ENCODE measurements at regions not wholly inside any gene's neighbourhood (a gene's known extent, or its start where the extent isn't known, plus 50 kb on each side); places are given as distances from the start of the nearest gene placed in this dataset.
"Not testable (repeated sequence)": the region's sequence is repeated elsewhere in the genome, so short reads cannot be mapped to it uniquely, and the experiment has no call there.

DNA sequence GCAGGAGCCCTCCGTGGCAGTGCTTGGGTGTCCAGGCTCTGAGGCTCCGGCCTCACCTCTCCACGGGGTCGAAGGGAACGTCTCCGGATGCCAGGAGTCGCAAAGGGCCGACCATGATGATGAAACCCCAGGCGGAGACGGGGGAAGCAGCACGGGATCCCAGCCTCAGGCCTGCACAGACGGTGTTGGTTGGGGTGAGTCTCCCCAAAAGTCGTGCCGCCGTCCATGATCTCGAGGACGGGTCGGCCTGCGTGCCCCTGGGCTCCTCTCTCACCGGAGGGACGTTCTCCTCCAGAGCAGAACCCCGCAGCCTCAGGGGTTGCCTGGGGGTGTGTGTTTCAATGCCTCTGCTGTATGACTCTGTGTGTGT, 100.6 kb upstream of the FOXD4L5 start:
- H3K79me1 ChIP-seq (replicated peaks; ENCODE audit: low read length, poor library complexity, severe bottlenecking); H3K4me1 ChIP-seq (ENCODE audit: control insufficient read depth, insufficient read depth, low read depth, low read length); H2BK12ac ChIP-seq (ENCODE audit: low read length in 2 of 2); H4K91ac ChIP-seq (ENCODE audit: low read length); H2BK120ac ChIP-seq (ENCODE audit: low read depth, low read length); H2BK15ac ChIP-seq (ENCODE audit: low read depth, poor library complexity, severe bottlenecking); H3K9me3 ChIP-seq (ENCODE audit: control insufficient read depth, low read length); H2AFZ ChIP-seq (ENCODE audit: low read depth, low read length); H3K27ac ChIP-seq (ENCODE audit: low read length, poor library complexity, severe bottlenecking); DNase-seq; H3K36me3 ChIP-seq (ENCODE audit: control insufficient read depth in 1 of 2, insufficient read depth in 2 of 2, low read depth in 1 of 2, low read length in 2 of 2); H4K8ac ChIP-seq (ENCODE audit: low read length); H2BK5ac ChIP-seq (ENCODE audit: low read depth, low read length, poor library complexity, severe bottlenecking); H3K18ac ChIP-seq (ENCODE audit: low read depth in 1 of 2, low read length in 2 of 2); H3K4ac ChIP-seq (ENCODE audit: low read depth in 1 of 2, low read length in 2 of 2); H3K9ac ChIP-seq (ENCODE audit: low read length); H3K4me2 ChIP-seq (ENCODE audit: low read length, poor library complexity, severe bottlenecking); H3K4me3 ChIP-seq (ENCODE audit: insufficient read depth in 1 of 2, low read depth in 1 of 2, low read length in 2 of 2); H3K23ac ChIP-seq (ENCODE audit: low read length in 2 of 2); H3K14ac ChIP-seq (ENCODE audit: low read length in 2 of 2); H3K27me3 ChIP-seq (ENCODE audit: control insufficient read depth in 1 of 2, insufficient read depth in 1 of 2, low read length in 2 of 2); H2AK5ac ChIP-seq (ENCODE audit: low read length, severe bottlenecking): not testable (repeated sequence)
- 100% methylated on average over 2 of the region's 22 CpGs for WGBS

DNA sequence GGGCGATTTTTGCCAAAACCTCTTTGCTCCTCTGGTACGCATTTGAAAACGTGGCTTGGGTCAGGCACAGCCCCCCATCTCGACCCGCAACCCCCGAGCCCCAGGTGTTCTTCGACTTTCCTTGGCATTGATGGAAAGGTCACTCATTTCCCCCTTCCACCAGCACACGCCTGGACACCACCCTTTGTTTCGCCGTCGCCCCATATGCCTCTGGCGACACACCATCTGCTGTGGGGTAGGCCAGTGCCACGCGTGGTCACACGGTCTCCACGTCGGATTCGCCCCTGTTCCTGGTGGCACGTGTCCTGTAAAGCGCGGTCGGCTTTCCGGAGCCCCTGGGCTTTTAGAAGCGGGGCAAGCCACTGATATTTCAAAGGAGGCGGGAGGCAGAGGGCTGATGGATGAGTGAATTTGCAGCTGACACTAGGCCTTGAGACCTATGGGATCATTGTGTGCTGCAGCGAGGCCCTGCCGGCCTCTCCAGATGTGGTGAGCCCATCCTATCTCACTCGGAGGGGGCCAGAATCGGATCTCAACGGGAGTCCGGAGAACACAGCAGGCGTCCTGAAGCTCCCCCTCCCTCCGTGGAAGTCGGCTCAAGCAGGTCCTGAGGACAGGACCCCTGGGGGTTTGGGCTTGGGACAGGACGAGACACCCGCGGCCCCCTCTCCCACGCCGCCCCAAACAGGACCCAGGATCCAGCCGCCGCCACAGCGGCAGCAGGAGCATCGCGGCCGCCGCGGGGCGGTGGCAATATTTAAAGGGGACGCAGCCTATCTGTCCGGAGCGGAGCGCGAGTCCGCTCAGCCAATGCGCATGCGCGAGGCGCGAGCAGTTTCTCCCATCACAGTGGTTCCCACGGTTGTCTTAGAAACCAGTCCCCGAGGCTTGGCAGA, 100.0 kb upstream of the FOXD4L5 start:
- not testable (repeated sequence) for H3K4me1 ChIP-seq (ENCODE audit: control insufficient read depth, insufficient read depth, low read depth, low read length); H2BK120ac ChIP-seq (ENCODE audit: low read depth, low read length); DNase-seq; H3K18ac ChIP-seq (ENCODE audit: low read depth in 1 of 2, low read length in 2 of 2); H3K4me3 ChIP-seq (ENCODE audit: insufficient read depth in 1 of 2, low read depth in 1 of 2, low read length in 2 of 2); H2AK5ac ChIP-seq (ENCODE audit: low read length, severe bottlenecking); H2BK15ac ChIP-seq (ENCODE audit: low read depth, poor library complexity, severe bottlenecking); H3K4me2 ChIP-seq (ENCODE audit: low read length, poor library complexity, severe bottlenecking); H3K79me1 ChIP-seq (replicated peaks; ENCODE audit: low read length, poor library complexity, severe bottlenecking); H2BK12ac ChIP-seq (ENCODE audit: low read length in 2 of 2); H3K36me3 ChIP-seq (ENCODE audit: control insufficient read depth in 1 of 2, insufficient read depth in 2 of 2, low read depth in 1 of 2, low read length in 2 of 2); H3K27ac ChIP-seq (ENCODE audit: low read length, poor library complexity, severe bottlenecking); H3K14ac ChIP-seq (ENCODE audit: low read length in 2 of 2); H2BK5ac ChIP-seq (ENCODE audit: low read depth, low read length, poor library complexity, severe bottlenecking); H4K8ac ChIP-seq (ENCODE audit: low read length); H3K27me3 ChIP-seq (ENCODE audit: control insufficient read depth in 1 of 2, insufficient read depth in 1 of 2, low read length in 2 of 2); H3K4ac ChIP-seq (ENCODE audit: low read depth in 1 of 2, low read length in 2 of 2); H2AFZ ChIP-seq (ENCODE audit: low read depth, low read length); H3K9ac ChIP-seq (ENCODE audit: low read length); H4K91ac ChIP-seq (ENCODE audit: low read length); H3K23ac ChIP-seq (ENCODE audit: low read length in 2 of 2); H3K9me3 ChIP-seq (ENCODE audit: control insufficient read depth, low read length)
- 91% methylated on average over 48 of the region's 61 CpGs for WGBS

DNA sequence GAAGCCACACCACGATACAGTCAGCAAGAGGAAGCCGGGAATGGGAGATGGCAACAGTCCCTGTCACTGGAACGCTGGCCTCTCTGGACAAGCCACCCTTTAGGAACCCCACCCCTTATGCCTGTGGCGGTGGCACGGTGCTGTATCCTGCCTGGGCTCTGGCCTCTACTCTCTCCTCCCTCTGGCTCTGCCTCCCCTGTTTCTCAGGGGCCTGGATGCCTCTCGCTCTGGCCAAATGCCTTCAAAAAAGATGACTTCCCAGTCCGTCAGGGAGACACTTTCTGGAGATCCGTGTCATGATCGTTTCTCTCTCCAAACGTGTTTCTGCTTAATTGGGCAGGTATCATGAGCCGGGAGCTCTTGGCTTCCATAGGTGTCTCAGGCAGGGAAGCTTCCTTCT, 99.1 kb upstream of the FOXD4L5 start:
- not testable (repeated sequence) for H4K8ac ChIP-seq (ENCODE audit: low read length); H3K4me1 ChIP-seq (ENCODE audit: control insufficient read depth, insufficient read depth, low read depth, low read length); H3K4me2 ChIP-seq (ENCODE audit: low read length, poor library complexity, severe bottlenecking); H3K9ac ChIP-seq (ENCODE audit: low read length); H2BK12ac ChIP-seq (ENCODE audit: low read length in 2 of 2); H3K36me3 ChIP-seq (ENCODE audit: control insufficient read depth in 1 of 2, insufficient read depth in 2 of 2, low read depth in 1 of 2, low read length in 2 of 2); H3K27me3 ChIP-seq (ENCODE audit: control insufficient read depth in 1 of 2, insufficient read depth in 1 of 2, low read length in 2 of 2); H3K27ac ChIP-seq (ENCODE audit: low read length, poor library complexity, severe bottlenecking); DNase-seq; H3K9me3 ChIP-seq (ENCODE audit: control insufficient read depth, low read length); H2BK15ac ChIP-seq (ENCODE audit: low read depth, poor library complexity, severe bottlenecking); H3K79me1 ChIP-seq (replicated peaks; ENCODE audit: low read length, poor library complexity, severe bottlenecking); H3K18ac ChIP-seq (ENCODE audit: low read depth in 1 of 2, low read length in 2 of 2); H3K14ac ChIP-seq (ENCODE audit: low read length in 2 of 2); H3K4me3 ChIP-seq (ENCODE audit: insufficient read depth in 1 of 2, low read depth in 1 of 2, low read length in 2 of 2); H4K91ac ChIP-seq (ENCODE audit: low read length); H2AK5ac ChIP-seq (ENCODE audit: low read length, severe bottlenecking); H2BK5ac ChIP-seq (ENCODE audit: low read depth, low read length, poor library complexity, severe bottlenecking); H2AFZ ChIP-seq (ENCODE audit: low read depth, low read length); H3K23ac ChIP-seq (ENCODE audit: low read length in 2 of 2); H2BK120ac ChIP-seq (ENCODE audit: low read depth, low read length); H3K4ac ChIP-seq (ENCODE audit: low read depth in 1 of 2, low read length in 2 of 2)
- 68% methylated on average over 11 of the region's 11 CpGs for WGBS

DNA sequence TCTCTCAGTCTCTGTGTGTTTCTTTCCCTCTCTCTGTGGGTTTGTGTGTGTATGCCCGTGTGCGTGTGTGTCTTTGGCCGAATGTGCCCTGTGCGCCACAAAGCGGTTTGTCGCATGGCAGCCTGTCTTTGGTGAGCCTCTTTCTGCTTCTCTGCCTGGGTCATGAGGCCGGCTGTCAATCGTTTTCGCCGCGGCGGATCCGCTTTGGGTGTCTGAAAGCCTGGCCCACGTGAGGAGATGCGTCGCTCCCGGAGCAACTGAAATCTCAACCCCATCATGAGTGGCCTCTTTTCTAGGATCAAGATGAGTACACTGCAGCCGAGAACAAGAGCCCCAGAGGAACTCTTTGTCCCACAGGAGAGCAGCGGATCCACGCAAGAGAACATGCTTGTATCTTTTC, 98.6 kb upstream of the FOXD4L5 start:
- not testable (repeated sequence) for H4K8ac ChIP-seq (ENCODE audit: low read length); H3K27me3 ChIP-seq (ENCODE audit: control insufficient read depth in 1 of 2, insufficient read depth in 1 of 2, low read length in 2 of 2); H2AFZ ChIP-seq (ENCODE audit: low read depth, low read length); H3K27ac ChIP-seq (ENCODE audit: low read length, poor library complexity, severe bottlenecking); H3K18ac ChIP-seq (ENCODE audit: low read depth in 1 of 2, low read length in 2 of 2); H3K79me1 ChIP-seq (replicated peaks; ENCODE audit: low read length, poor library complexity, severe bottlenecking); H3K4me1 ChIP-seq (ENCODE audit: control insufficient read depth, insufficient read depth, low read depth, low read length); H3K4me2 ChIP-seq (ENCODE audit: low read length, poor library complexity, severe bottlenecking); H4K91ac ChIP-seq (ENCODE audit: low read length); H2BK15ac ChIP-seq (ENCODE audit: low read depth, poor library complexity, severe bottlenecking); H2BK120ac ChIP-seq (ENCODE audit: low read depth, low read length); H3K14ac ChIP-seq (ENCODE audit: low read length in 2 of 2); H3K9me3 ChIP-seq (ENCODE audit: control insufficient read depth, low read length); H3K4ac ChIP-seq (ENCODE audit: low read depth in 1 of 2, low read length in 2 of 2); H2BK12ac ChIP-seq (ENCODE audit: low read length in 2 of 2); H3K23ac ChIP-seq (ENCODE audit: low read length in 2 of 2); H2AK5ac ChIP-seq (ENCODE audit: low read length, severe bottlenecking); H2BK5ac ChIP-seq (ENCODE audit: low read depth, low read length, poor library complexity, severe bottlenecking); H3K9ac ChIP-seq (ENCODE audit: low read length); DNase-seq; H3K36me3 ChIP-seq (ENCODE audit: control insufficient read depth in 1 of 2, insufficient read depth in 2 of 2, low read depth in 1 of 2, low read length in 2 of 2); H3K4me3 ChIP-seq (ENCODE audit: insufficient read depth in 1 of 2, low read depth in 1 of 2, low read length in 2 of 2)
- 90% methylated on average over 15 of the region's 20 CpGs for WGBS
